GM12864 (cell line): ENCODE measurements at regions not wholly inside any gene's neighbourhood (a gene's known extent, or its start where the extent isn't known, plus 50 kb on each side); places are given as distances from the start of the nearest gene placed in this dataset.

Source experiments
- DNase-seq: peaks from one replicate; pipeline ENCODE4 v3.0.0-alpha.2; 2011; ENCODE audit warnings: low read depth
- H3K4me3 ChIP-seq: 2 replicates; pipeline ENCODE4 v1.5.1; 2011; ENCODE audit warnings: mild to moderate bottlenecking, low read depth, low read length, control low read depth
- CTCF ChIP-seq: IDR thresholded peaks from 2 replicates; pipeline ENCODE4 v1.5.1; 2011; ENCODE audit warnings: low read depth, mild to moderate bottlenecking, moderate library complexity, low read length, control low read depth, inconsistent platforms; ENCODE audit errors: missing control alignments

GRCh38 chr2:166614029-166614428 is 120.0 kb upstream of the SCN7A start:
- no peak for DNase-seq
- TF ChIP-seq CTCF, result no peak
- H3K4me3 ChIP-seq, result no peak overlapping the region

- no peak for DNase-seq
- H3K4me3 ChIP-seq, result no peak overlapping the region
- TF ChIP-seq CTCF, result no peak
Measured at GRCh38 chr2:166613226-166613625, 119.2 kb upstream of the SCN7A start.

- TF ChIP-seq CTCF, result no peak
- DNase-seq, result no peak
- H3K4me3 ChIP-seq, result no peak overlapping the region
Measured at GRCh38 chr2:166612214-166612613, 118.2 kb upstream of the SCN7A start.

- no peak for DNase-seq
- no peak overlapping the region for H3K4me3 ChIP-seq
Measured at GRCh38 chr2:166610913-166611305, 116.9 kb upstream of the SCN7A start.

GRCh38 chr2:166610180-166610912 is 116.3 kb upstream of the SCN7A start:
- no peak overlapping the region for H3K4me3 ChIP-seq
- no peak for TF ChIP-seq CTCF
- DNase-seq, result no peak

More at GRCh38 chr2:166610913-166611305, 116.9 kb upstream of the SCN7A start:
- no peak for TF ChIP-seq CTCF

- TF ChIP-seq CTCF, result no peak
- no peak for DNase-seq
- H3K4me3 ChIP-seq, result no peak overlapping the region
Measured at GRCh38 chr2:166609183-166609959, 115.3 kb upstream of the SCN7A start.
